ENCODE measurements at regions not wholly inside any gene's neighbourhood (a gene's known extent, or its start where the extent isn't known, plus 50 kb on each side); places are given as distances from the start of the nearest gene placed in this dataset.
"Not testable (repeated sequence)": the region's sequence is repeated elsewhere in the genome, so short reads cannot be mapped to it uniquely, and the experiment has no call there.

DNA sequence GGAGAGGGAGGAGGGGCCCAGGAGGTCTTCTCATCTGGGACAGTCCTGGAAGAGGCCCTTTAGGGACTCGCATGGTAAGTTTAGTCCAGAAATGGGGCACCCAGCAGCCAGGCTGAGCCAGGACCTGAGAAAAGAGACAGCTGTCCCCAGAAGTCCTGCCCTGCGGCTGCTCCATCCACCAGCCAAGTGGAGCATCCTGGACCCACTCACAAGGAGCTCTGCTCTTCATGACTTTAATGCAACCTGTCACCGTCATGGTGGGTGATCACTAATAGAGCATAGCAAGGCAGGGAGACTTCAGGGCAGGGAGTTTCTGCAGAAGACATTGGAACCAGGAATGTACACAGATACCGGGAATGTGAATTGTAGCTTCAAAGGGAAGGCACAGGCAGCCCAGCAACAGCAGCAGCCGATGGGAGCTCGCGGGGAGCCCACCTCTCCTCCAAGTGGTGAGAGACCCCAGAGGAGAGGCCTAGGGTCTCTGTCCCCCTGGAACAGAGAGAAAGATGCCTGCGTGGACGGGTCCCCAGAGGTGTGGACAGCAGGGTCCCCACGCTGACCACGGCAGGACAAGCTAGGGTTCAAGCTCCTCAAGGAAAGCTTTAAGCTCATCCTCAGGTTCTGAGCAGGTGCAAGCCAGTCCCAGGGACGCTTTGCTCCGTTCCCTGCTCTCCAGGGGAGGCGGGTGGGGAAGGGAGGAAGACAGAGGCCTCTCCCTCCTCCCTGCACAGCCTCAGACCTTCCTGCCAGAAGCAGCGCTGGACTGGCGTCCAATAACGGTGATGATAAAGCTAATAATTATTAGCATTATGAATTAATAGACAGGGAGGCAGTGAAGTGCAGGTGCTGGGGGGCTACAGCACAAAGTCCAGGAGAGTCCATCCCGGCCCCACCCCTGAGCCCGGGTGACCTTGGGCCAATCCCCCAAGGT lies 335.3 kb downstream of the ADGRD1 start:
- not testable (repeated sequence) for DNase-seq (ENCODE audit: low read depth)

DNA sequence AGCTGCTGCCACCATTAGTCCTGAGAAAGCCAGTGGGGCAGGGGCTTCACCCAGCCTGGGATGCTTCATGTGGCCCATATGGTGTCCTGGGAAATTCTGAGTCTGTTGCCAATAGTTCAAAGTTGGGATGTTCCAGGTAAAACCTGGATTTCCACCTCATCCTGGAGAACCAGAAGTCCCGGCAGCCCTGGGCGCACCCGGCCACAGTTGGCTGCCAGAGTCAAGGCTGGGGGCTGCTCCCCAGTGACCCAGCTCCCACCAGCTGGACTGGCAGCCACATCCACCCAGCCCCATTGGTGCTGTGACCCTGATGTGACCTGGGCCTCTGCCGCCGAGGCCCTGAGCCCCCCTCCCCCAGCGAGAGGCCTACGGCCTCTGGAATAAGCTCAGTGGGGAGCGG lies 336.1 kb downstream of the ADGRD1 start:
- not testable (repeated sequence) for DNase-seq (ENCODE audit: low read depth)

DNA sequence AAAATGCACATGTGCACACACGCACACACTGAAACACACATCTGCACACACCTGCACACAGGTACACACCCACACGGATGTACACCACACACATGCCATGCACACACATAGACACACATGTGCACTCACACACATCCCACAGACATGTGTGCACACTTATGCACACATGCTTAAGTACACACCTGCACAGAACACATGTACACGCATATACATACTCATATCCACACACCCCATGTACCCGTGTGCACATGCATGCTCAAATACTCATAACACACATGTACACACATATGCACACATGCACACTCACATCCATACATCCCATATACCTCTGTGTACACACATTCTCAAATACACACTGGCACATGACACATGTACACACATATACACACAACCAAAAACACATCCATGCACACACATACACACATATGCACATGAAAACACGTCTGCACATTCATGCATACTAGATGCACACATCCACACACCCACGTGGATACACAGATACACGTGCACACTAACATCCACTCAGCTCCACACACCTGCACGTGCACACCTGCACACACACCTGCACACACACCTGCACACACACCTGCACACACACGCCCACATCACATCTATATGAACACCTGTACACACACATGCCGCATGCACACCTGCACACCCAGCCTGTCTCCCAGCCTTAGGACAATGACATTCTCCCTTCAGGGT lies 336.7 kb downstream of the ADGRD1 start:
- DNase-seq (ENCODE audit: low read depth) = no peak

DNA sequence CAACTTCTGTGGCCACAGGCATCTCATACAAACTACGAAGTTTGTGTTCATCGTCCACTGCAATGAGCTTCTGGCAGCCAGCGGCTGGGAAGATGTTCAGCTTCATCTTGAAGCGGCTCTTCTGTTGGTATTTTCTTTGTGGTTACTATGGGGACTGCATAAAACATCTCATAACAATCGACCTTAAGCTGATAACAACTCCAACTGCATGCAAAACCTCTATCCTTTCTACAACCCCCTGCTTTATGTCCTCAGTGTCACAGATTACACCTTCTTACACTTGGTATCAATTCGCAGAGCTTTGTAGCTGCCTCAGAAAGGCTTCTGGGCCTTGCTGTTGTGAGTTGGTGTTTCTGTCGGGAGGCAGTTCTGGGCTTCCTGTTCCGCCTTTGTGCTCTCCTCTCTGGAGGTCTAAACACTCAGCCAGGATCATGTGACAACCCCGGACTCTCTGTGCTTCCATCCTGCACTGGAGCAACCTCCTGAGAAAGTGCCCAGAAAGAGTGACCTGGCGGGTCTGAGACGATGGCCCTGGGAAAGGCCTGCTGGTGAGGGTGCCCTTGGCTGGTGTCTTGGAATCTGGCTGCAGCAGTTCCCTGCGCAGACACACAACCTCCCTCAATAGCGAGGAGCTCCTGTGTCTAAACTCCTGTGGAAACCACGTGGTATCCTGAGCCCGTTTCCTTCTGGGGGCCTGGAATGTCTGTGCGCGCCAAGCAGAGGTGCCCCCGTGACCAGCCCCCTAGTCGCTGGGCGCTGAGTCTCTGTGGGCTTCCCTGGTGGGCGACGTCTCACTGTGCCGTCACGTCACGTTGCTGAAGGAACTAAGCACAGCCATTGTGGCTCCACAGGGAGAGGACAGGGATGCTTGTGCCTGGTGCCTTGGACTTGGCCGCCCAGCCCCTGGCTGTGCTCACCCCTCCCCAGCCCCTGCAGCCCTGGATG lies 339.6 kb downstream of the ADGRD1 start:
- not testable (repeated sequence) for DNase-seq (ENCODE audit: low read depth)

DNA sequence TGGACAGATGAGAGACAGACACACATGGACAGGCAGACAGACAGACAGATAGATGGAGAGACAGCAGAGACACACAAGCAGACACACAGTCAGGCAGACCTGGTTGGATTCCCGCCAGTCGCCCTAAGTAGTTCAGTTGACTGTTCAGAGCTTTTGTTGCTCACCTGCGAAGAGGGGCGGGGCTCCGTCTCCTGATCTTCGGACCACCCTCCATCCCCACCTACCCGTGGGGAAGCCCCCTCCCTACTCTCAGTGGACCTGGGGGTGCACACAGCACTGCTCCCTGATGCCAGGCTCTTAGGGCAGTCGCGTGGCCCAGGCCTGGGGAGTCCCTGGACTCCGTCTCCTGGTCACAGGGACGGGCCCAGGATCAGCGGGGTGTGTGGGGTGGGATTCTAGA lies 341.0 kb downstream of the ADGRD1 start:
- DNase-seq (ENCODE audit: low read depth) = not testable (repeated sequence)

DNA sequence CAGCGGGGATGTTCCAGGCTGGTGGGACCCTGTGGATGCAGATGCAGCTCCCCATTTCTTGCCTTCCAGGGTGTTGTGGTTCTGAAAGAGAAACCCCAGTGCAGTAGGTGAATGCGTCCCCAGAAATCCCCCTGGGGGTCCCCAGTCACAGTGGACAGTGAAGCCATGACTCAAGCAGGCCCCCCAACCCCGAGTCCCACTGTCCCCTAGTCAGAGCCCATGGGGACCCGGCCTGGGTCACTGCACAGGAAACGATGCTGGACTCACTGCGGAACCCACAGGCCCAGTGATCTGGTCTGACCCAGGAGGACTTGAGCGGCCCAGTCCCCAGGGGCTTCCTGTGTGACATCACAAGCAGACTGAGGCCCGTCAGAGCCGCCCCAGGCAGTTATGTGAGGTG lies 341.4 kb downstream of the ADGRD1 start:
- not testable (repeated sequence) for DNase-seq (ENCODE audit: low read depth)

DNA sequence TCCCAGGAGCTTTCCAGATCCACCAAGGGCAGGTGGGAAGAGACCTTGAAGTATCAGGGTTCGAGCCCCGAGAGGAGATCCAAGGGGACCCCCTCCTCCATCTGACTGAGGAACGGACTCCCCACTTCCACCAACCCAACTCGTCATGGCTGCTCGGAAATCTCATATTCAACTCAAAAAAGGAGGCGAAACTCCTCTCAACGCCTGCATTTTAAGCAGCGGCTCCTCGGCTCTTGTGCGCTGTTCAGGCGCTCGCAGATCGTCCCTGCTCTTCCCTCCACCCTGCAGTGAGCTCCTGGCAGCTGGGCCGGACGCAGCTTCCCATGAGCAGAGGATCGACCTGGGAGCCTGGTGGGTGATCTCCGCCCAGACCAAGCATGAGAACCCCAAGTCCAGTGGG lies 341.9 kb downstream of the ADGRD1 start:
- DNase-seq (ENCODE audit: low read depth) = not testable (repeated sequence)

DNA sequence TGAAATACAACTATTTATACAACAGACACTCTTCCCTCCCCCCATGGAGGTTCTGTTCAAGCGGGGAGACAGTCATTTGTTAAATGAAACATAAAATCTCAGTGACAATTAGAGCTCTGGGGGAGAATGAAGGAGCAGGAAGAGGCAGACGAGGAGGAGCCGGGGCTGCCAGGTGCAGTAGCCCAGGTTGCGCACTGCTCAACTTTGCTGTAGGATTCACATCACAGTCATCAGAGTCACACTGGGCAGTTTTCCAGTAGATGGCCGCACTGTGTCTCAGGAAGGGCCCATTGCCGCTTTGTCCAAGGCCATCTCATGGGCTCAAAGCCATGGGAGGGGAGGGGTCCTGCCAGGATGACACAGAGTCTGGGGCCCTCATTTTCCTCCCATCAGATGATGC lies 342.4 kb downstream of the ADGRD1 start:
- not testable (repeated sequence) for DNase-seq (ENCODE audit: low read depth)

DNA sequence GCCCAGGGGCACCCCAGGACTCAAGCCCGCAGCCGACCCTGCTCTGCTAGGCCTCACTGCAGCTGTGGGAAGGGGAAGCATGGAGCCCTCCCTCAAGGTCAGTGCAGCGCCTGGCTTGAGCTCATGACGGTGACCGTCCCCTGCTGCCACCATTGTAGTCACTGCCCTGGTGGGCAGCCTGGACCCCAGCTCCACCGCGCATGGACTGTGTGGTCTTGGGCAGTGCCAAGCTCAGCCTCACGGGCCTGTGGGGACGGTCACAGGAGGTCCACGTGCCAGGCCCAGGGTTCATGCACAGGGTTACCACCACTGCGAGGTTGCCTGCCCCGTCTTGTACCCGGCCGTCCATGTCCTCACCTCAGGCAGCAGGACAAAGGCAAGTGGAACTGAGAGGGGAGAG lies 342.9 kb downstream of the ADGRD1 start:
- not testable (repeated sequence) for DNase-seq (ENCODE audit: low read depth)

DNA sequence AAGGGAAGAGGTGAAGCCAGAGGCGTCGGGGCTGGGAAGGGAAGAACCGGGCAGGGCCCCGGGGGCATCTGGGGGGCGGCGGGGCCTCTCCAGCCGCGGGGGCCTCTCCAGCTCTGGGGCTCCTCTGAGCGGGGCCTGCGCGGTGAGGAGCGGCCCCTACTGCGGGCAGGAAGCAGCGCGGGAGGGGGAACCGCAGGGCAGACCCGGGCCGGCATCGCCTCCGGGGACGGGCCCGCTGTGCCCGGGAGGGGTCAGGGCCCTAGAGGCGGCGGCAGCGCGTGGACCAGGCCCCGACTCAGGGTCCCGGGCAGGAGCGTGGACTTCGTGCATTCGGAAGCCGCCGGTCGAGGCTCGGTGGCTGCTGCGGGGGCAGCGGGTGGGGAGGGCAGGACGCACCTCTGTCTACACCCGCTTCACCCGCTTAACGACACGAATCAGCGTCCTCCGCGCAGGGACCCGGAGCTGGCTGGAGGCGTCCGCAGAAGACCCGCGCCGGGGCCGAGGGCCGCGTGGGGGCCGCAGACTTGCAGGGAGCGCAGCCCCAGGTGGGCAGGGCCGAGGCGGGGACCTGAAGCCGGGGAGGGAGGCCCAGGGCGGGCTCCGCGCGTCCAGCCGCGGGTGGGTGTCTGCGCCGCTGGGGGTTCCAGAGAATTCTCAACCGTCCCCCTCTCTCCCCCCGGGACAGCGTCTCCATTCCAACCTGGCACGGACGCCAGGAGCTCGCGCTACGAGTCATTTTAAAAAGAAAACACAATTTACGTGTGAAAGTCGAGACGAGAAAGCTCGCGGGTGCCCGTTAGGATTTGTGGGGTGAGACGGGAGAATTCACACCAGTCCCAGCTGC lies 345.0 kb downstream of the ADGRD1 start:
- DNase-seq (ENCODE audit: low read depth) = not testable (repeated sequence)

DNA sequence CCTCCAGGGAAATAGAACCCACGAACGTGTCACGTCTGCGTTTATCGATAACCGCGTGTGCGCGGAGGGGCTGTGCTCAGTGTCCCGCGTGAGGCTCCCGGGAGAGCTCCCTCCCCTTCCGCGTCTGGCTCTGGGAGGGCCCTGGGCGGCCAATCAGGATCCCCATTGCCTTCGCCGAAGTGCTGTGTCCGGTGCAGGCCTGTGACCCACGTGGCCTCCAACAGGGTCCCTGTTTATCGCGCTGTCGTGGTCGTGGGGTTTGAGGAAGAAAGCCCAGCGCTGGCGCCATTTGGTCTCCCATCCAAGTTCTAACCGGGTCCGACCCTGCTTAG lies 345.6 kb downstream of the ADGRD1 start:
- DNase-seq (ENCODE audit: low read depth) = not testable (repeated sequence)

DNA sequence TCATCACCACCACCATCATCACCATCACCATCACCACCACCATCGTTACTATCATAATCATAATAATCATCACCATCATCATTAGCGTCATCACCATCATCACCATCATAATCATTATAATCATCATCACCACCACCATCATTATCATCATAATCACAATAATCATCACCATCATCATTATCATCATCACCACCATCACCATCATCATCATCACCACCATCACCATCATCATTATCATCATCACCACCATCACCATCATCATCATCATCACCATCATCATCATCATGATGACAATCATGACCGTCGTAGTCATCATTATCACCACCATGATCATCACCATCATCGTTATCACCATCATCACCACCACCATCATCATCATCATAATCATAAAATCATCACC lies 349.9 kb downstream of the ADGRD1 start:
- DNase-seq (ENCODE audit: low read depth) = not testable (repeated sequence)

DNA sequence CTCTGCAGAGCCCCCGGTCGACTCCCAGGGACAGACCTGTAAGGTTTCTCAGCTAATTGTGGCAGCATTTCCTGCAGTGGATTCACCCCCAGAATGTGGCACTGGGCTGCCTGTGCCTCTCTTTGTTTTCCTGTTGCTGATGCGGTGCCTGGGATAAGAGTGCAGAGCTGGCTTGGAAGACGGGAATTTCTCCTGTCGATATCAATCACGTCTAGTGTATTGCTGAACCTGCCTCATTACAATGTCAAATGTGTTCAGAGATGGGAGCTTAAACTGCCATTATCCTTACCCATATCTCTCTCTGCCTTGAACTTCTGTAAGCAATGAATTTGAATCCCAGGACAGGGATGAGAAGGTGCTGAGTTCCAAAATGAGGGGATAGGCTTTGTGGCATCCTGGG lies 350.9 kb downstream of the ADGRD1 start:
- not testable (repeated sequence) for DNase-seq (ENCODE audit: low read depth)

DNA sequence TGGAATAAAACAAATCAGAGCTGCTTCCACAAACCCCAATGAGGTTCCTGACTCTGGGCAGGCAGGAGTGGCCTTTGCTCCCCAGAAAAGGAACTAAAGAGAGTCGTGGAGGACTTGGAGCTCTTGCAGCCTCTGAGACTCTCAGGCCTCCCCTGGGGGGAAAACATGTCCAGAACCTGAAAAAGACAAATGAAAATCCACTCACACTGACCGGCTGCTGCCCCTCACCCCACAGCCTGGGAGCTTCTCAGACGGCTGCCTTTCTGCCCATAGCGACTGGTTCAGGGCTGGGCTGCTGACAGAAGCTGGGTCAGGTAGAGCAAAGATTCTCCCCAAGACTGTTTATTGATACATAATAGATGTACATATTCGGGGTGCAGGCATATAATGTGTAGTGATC lies 356.0 kb downstream of the ADGRD1 start:
- no peak for DNase-seq (ENCODE audit: low read depth)

DNA sequence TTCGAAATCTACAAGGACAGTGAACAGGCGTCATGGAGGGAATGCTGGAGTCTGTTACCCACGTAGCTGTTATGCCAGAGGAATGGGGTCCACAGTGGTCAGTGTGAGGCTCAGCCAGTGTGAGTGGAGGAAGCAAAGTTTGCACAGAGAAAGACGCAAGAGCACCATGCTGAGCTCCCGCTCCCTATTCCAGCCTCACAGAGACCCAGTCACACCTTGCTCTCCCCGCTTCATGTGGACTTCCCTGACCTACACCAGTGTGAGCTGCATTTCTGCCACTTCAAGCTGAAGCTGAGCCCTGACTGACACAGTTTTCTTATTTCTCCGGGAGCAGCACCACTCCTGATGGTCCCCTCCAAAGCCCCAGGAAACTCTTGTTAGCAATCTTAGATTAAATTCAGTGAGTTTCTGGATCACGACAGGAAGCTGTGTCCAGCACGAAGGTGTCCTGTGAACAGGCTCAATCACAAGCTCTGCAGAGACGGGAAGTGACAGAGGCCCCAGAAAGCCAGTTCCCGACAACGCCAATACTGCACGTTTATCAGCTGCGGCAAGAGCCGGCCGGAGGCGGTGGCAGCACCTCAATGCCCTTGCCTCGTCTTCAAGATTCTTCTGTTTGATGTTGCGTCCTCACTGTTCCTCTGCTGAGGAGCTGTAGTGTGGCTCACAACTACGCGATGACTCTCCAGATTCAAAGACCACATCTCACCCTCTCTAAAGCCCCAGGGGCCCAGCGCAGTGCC lies 356.7 kb downstream of the ADGRD1 start:
- not testable (repeated sequence) for DNase-seq (ENCODE audit: low read depth)

DNA sequence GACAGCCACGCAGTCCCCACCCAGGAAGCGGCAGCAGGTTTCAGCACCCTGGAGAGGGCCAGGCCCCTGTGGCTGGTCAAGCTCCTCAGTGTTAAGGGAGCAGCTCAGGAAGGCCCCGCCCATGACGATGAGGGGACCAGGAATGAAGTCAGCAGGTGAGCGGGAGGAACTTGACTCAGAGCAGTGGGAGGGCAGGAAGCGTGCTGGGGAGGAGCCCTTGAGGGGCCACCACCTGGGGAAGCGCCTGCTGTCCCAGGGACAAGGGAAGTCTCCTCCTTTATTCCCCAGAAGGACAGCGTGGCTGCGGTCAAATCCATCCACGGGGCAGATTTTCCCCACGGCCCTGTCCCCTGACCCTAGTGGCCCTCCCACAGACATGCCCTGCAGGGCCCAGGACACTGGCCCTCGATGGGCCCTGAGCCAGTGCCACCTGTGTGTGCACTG lies 357.6 kb downstream of the ADGRD1 start:
- DNase-seq (ENCODE audit: low read depth) = not testable (repeated sequence)

DNA sequence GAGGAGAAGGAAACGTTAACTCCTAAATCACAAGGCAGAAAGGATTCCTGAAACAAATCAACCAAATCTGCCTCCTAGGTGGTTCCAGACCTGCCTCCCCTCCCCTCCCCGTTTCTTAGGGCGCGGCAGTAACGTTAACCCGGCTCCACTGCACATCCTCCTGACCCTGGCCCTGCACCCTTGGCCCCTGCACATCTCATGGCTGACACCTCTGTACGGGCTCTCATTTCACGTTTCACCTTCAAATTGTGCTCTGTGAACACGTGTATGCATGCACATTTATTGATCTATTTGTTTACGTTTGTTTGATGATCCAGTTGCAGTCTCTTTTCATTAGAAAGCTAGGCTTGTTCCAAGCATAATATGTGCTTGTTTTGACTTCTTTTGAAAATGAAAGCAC lies 358.1 kb downstream of the ADGRD1 start:
- DNase-seq (ENCODE audit: low read depth) = no peak

DNA sequence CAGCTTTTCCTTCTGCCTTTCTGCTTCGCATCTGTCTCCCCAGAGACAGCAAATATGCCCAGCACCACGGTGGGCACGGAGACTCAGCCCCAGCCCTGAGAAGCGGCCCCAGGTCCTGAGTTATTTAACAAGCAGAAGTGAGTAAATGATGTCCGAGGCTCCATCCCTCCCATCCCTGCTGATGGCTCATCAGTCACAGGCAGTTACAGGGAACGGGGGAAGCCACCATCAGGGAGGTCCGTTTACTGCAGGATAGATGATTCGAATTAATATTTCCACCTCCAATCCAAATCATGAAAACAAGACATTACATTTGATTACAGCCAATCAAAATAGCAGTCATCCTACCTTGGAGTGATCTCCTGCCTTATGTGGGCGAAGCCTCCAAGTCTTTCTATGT lies 358.7 kb downstream of the ADGRD1 start:
- DNase-seq (ENCODE audit: low read depth) = not testable (repeated sequence)

DNA sequence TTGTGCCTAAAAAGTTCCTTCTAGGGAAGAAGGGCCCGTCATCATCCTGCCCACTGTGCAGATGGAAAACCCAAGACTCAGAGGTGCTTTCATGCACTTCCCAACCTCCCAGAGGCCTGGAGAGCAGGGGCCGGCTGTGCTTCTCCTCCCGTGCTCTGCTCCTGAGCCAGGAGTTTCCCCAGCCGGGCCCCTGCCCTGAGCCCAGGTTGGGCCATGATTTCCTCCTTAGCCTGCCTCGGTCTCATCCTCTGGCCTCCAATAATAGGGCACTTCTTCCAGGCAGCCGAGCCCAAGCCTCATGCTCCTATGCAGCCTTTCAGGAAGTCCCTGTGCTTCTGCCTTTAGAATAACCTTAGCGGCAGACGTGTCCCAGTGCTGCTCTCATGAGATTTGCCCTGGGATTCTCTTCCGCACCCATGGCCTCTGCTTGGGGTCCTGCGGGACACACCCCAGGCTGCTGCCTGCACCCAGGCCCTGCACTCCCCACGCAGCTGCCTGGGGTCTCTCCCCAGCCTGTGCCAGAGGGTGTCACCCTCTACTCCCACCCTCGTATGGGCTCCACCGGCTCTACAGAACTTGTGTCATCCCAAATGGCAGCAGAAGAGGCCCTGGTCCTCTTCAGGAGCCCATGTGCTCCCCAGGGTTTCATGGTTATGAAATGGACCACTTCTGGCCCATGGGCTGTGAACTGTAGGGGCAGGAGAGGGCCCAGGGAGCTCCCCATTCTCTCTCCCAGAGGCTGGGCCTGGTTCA lies 359.3 kb downstream of the ADGRD1 start:
- DNase-seq (ENCODE audit: low read depth) = no peak

Measured in M059J (cell line).